ENCODE measurements at regions not wholly inside any gene's neighbourhood (a gene's known extent, or its start where the extent isn't known, plus 50 kb on each side); places are given as distances from the start of the nearest gene placed in this dataset.
"Not testable (repeated sequence)": the region's sequence is repeated elsewhere in the genome, so short reads cannot be mapped to it uniquely, and the experiment has no call there.

DNA sequence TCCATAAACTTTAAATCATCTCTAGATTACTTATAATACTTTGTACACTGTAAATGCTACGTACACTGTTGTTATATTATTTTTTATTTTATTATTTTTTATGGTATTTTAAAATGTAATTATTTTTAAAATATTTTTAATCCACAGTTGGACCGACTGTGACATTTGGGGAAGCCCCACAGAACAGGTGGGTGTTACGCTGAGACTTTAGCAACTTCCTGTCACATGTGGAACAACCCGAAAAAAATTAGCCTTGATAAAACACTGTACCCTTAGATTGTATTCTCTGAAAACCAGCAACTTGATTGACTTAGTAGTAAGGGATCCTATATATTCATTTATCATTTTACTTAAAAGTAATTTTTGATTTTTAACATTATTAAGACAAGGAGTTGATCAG lies 1755.7 kb upstream of the SEL1L start:
- Mint-ChIP-seq H3K27me3 (ENCODE audit: low read depth) (no peaks in the 10 kb centered on the region), H3K27ac (no peak overlapping the region), H3K36me3 (ENCODE audit: low read depth) (no peaks in the 10 kb centered on the region), H3K4me3 (no peak overlapping the region), H3K4me1 (no peaks in the 10 kb centered on the region), H3K9me3 (no peaks in the 10 kb centered on the region)
- TF ChIP-seq, protein P1, sequence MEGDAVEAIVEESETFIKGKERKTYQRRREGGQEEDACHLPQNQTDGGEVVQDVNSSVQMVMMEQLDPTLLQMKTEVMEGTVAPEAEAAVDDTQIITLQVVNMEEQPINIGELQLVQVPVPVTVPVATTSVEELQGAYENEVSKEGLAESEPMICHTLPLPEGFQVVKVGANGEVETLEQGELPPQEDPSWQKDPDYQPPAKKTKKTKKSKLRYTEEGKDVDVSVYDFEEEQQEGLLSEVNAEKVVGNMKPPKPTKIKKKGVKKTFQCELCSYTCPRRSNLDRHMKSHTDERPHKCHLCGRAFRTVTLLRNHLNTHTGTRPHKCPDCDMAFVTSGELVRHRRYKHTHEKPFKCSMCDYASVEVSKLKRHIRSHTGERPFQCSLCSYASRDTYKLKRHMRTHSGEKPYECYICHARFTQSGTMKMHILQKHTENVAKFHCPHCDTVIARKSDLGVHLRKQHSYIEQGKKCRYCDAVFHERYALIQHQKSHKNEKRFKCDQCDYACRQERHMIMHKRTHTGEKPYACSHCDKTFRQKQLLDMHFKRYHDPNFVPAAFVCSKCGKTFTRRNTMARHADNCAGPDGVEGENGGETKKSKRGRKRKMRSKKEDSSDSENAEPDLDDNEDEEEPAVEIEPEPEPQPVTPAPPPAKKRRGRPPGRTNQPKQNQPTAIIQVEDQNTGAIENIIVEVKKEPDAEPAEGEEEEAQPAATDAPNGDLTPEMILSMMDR (IDR thresholded peaks at IDR 0.05; ENCODE audit: unreplicated experiment in 3 of 3): no peak

DNA sequence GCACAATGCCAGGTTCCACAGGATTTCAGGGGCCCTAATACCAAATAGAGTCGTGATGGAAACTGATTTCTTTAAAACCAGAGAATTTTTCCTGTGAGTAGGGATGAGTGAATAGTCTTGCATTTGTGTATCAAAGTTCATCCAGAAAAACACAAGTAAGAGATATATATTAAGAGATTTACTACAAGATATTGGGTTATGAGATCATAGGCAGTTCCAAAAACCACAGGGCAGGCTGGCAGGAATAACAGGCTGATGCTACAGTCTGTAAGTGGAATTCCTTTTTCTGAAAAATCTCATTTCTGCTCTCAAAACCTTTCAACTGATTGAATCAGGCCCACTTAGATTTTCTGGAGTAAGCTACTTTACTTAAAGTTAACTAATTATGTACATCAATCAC lies 1756.2 kb upstream of the SEL1L start:
- H3K4me3 Mint-ChIP-seq: no peak overlapping the region
- no peaks in the 10 kb centered on the region for H3K36me3 Mint-ChIP-seq (ENCODE audit: low read depth)
- H3K27me3 Mint-ChIP-seq (ENCODE audit: low read depth): no peaks in the 10 kb centered on the region
- H3K4me1 Mint-ChIP-seq: peaks cover 2% of the 10 kb centered on the region
- TF ChIP-seq, protein P1 (IDR thresholded peaks at IDR 0.05; ENCODE audit: unreplicated experiment in 3 of 3): no peak
- no peaks in the 10 kb centered on the region for H3K9me3 Mint-ChIP-seq
- no peak overlapping the region for H3K27ac Mint-ChIP-seq

DNA sequence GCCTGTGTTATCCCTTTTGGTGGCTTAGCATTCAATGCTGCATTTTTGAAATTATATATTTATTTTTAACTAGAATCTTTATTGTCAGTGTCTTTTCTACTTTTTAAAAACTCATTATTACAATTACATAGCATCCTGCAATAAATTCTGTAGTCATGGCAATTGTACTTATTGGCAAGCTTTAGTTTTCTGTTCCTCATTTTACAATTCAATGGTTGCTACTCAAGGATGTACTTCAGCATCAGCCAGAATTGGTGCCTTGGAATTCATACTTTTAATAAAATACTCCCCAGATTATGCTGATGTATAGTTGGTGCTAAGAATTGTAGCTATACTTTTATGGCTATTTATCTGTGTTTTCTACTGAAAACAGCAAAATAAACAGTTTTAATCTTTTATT lies 1756.8 kb upstream of the SEL1L start:
- H3K4me3 Mint-ChIP-seq: no peak overlapping the region
- no peaks in the 10 kb centered on the region for H3K27me3 Mint-ChIP-seq (ENCODE audit: low read depth)
- no peaks in the 10 kb centered on the region for H3K9me3 Mint-ChIP-seq
- TF ChIP-seq, protein P1 (IDR thresholded peaks at IDR 0.05; ENCODE audit: unreplicated experiment in 3 of 3): no peak
- no peak overlapping the region for H3K27ac Mint-ChIP-seq
- no peaks in the 10 kb centered on the region for H3K36me3 Mint-ChIP-seq (ENCODE audit: low read depth)
- peaks cover 6% of the 10 kb centered on the region for H3K4me1 Mint-ChIP-seq

DNA sequence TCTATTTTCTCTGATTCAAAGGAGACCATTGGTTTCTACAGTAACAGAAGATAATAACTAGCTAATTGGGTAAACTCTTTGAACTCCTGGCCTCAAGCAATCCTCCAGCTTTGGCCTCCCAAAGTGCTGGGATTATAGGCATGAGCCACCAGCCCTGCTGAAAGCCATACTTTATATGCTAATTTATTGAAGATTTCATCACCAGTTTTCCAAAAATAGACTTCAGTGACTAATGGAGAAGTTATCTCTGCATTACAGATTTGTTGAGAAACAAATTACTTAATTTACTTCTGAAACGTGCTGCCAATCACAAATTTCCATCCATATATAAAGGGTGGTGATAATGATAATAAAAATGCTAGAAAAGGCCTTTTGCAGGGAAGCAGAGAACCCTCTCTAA lies 1758.1 kb upstream of the SEL1L start:
- H3K9me3 Mint-ChIP-seq: no peaks in the 10 kb centered on the region
- no peaks in the 10 kb centered on the region for H3K27me3 Mint-ChIP-seq (ENCODE audit: low read depth)
- no peaks in the 10 kb centered on the region for H3K36me3 Mint-ChIP-seq (ENCODE audit: low read depth)
- TF ChIP-seq, protein P1 (IDR thresholded peaks at IDR 0.05; ENCODE audit: unreplicated experiment in 3 of 3): no peak
- peaks cover 6% of the 10 kb centered on the region for H3K4me1 Mint-ChIP-seq
- no peak overlapping the region for H3K27ac Mint-ChIP-seq
- H3K4me3 Mint-ChIP-seq: no peak overlapping the region

DNA sequence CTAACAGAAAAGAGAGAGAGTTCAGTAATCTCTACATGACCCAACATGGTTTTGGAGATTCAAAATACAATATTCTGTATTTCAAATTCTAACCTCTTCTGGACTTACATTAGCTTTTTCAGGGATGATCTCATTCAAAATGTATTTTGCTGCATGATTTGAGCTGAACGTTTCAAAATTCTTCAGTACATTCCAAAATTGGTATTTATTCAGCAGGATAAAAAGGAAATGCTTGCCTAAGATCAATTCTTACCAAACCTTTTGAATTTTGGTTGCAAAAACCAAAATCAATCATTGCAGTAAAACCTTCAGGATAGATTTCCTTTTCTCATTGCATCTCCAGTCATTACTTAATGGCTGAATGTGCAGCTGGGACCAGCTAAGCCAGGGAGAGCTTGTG lies 1761.3 kb upstream of the SEL1L start:
- peak overlapping the region in 2 of 3 experiments; percentile 27 to 79 for H3K27ac Mint-ChIP-seq
- no peaks in the 10 kb centered on the region for H3K27me3 Mint-ChIP-seq (ENCODE audit: low read depth)
- no peaks in the 10 kb centered on the region for H3K9me3 Mint-ChIP-seq
- H3K4me3 Mint-ChIP-seq: no peak overlapping the region
- H3K36me3 Mint-ChIP-seq (ENCODE audit: low read depth): no peaks in the 10 kb centered on the region
- peaks cover 6% of the 10 kb centered on the region for H3K4me1 Mint-ChIP-seq
- TF ChIP-seq, protein P1 (IDR thresholded peaks at IDR 0.05; ENCODE audit: unreplicated experiment in 3 of 3): no peak

DNA sequence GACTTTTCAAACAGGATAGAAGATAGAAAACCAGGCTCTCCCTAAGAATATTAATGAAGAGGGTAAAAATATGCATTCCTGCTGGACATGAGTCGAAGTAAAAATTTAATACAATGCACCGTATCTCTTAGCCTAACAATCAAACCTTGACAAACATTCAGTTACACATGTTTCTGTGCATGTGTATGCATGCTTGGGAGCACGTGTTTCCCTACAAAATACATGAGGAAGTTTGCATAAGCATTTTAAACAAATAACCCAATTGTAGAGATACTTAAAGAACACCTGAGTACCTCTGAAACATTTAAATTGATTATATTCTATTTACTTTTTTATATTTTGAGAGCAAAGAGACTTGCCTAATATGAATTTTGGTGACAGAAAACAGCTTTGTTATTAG lies 1763.7 kb upstream of the SEL1L start:
- Mint-ChIP-seq H3K4me3 (no peak overlapping the region), H3K9me3 (no peaks in the 10 kb centered on the region), H3K4me1 (peaks cover 23% of the 10 kb centered on the region), H3K27me3 (ENCODE audit: low read depth) (no peaks in the 10 kb centered on the region), H3K27ac (no peak overlapping the region), H3K36me3 (ENCODE audit: low read depth) (no peaks in the 10 kb centered on the region)
- TF ChIP-seq, protein P1 (IDR thresholded peaks at IDR 0.05; ENCODE audit: unreplicated experiment in 3 of 3): no peak

DNA sequence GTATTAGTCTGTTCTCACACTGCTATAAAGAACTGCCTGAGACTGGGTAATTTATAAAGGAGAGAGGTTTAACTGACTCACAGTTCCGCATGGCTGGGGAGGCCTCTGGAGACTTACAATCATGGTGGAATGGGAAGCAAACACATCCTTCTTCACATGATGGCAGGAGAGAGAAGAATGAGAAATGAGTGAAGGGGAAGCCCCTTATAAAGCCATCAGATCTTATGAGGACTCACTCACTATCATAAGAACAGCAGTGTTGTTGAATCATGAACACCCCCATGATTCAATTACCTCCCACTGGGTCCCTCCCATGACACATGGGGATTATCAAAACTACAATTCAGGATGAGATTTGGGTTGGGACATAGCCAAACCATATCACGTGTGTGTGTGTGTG lies 1764.4 kb upstream of the SEL1L start:
- not testable (repeated sequence) for H3K36me3 Mint-ChIP-seq (ENCODE audit: low read depth); H3K27me3 Mint-ChIP-seq (ENCODE audit: low read depth); H3K4me3 Mint-ChIP-seq; H3K27ac Mint-ChIP-seq; H3K9me3 Mint-ChIP-seq
- peaks cover 23% of the 10 kb centered on the region for H3K4me1 Mint-ChIP-seq
